HG03442 (cell line): ENCODE measurements at regions not wholly inside any gene's neighbourhood (a gene's known extent, or its start where the extent isn't known, plus 50 kb on each side); places are given as distances from the start of the nearest gene placed in this dataset.
"Not testable (repeated sequence)": the region's sequence is repeated elsewhere in the genome, so short reads cannot be mapped to it uniquely, and the experiment has no call there.

ENCODE experiments used
- ATAC-seq: cut with Tn5 transposase; IDR thresholded peaks from one replicate; pipeline ENCODE4 v1.9.1; 2021; ENCODE audit warnings: mild to moderate bottlenecking, moderate library complexity; ENCODE audit not compliant: unreplicated experiment

GRCh38 chr2:139609109-139609508, 828.9 kb upstream of the NXPH2 start:
- no peak for ATAC-seq

GRCh38 chr2:139605668-139606067, 825.5 kb upstream of the NXPH2 start:
- ATAC-seq: no peak

DNA sequence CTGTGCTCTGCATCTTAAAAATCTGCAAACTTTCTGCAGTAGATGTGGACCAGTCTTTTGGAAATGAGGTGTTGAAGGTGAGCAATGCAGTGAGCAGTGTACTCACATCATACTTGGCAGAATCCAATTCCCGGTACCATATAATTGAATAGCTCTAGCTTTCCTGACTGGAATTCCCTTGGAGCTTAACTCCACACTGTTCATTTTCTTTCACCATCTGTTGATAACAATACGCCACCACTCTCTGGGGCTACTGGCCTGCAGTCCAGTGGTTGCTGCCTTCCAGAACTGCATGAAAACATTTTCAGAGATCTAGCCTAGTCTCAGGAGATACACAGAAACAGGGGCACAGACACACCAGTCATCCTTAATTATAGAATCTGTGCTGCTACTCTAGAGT, 820.0 kb upstream of the NXPH2 start:
- ATAC-seq: no peak

- no peak for ATAC-seq
Observed at GRCh38 chr2:139585101-139585500, 804.9 kb upstream of the NXPH2 start.

GRCh38 chr2:139574371-139574770, 794.2 kb upstream of the NXPH2 start:
- ATAC-seq: no peak

- no peak for ATAC-seq
Observed at GRCh38 chr2:139556789-139557188, 776.6 kb upstream of the NXPH2 start.

GRCh38 chr2:139550873-139551272, 770.7 kb upstream of the NXPH2 start:
- ATAC-seq: no peak

DNA sequence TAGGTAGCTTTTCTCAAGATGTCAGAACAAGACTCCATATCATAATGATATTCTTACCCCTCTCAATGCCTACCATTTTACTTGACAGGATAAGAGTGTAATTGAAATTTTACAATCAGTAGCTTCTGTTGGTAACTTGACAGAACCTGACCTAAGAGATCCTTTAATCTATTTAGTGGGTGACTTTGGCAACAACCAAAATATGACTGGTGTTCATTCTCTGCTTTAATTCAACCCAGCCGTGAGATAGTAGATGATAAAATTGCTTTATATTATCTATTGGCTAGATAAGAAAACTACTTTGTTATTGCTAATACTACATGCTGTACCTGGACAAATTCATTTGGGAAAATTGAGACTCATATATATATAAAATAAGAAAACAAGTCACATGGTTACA, 770.2 kb upstream of the NXPH2 start:
- ATAC-seq: no peak

GRCh38 chr2:139544186-139544851, 764.1 kb upstream of the NXPH2 start:
- ATAC-seq: no peak

DNA sequence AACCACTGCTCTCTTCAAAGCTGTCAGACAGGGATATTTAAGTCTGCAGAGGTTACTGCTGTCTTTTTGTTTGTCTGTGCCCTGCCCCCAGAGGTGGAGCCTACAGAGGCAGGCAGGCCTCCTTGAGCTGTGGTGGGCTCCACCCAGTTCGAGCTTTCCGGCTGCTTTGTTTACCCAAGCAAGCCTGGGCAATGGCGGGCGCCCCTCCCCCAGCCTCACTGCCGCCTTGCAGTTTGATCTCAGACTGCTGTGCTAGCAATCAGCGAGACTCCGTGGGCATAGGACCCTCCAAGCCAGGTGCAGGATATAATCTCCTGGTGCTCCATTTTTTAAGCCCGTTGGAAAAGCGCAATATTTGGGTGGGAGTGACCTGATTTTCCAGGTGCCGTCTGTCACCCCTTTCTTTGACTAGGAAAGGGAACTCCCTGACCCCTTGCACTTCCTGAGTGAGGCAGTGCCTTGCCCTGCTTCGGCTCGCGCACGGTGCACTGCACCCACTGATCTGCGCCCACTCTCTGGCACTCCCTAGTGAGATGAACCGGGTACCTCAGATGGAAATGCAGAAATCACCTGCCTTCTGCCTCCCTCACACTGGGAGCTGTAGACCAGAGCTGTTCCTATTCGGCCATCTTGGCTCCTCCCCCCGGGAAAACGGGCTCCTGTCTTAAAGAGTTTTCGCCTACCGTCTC, 758.3 kb upstream of the NXPH2 start:
- not testable (repeated sequence) for ATAC-seq

DNA sequence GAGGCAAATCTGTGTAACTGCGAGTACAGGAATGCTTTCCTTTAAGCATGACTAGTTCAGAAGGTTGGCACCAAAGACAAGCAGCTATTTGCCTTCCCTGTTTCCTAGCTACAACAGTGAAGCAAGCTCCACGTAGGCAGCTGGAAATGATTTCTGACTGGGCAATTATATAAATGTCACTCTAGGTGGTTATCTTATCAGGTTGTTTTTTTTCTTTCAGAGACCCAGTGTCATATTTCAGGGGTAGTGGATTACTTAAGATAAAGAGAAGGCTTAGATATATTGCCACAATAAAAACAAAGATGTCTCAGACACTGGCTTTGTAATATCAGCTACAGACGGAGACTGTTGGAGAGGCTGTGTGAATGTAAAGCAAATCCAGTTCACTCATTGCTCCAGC, 748.9 kb upstream of the NXPH2 start:
- no peak for ATAC-seq

GRCh38 chr2:139526781-139527180, 746.6 kb upstream of the NXPH2 start:
- ATAC-seq: no peak

DNA sequence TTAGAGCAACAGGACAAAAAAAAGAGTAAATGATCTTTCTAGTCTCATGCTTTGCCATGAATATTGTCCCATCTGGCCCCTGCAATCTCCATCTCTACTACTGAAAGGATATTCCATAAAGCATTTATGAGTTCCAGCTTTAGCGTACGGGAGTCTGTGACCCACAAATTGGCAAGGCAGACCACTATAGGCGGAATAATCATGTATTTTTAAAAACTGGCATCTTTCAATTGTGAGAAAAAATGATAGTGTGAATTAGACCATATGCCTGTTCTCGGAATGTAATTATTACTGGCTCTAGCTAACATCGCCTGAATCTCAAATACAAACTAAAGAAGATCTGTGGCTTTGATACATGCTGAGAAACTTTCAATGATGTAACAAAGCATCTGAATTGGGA, 738.1 kb upstream of the NXPH2 start:
- ATAC-seq: no peak

- no peak for ATAC-seq
Observed at GRCh38 chr2:139514951-139515350, 734.8 kb upstream of the NXPH2 start.

GRCh38 chr2:139495851-139496250, 715.7 kb upstream of the NXPH2 start:
- ATAC-seq: no peak

GRCh38 chr2:139492131-139492680, 712.0 kb upstream of the NXPH2 start:
- no peak for ATAC-seq

DNA sequence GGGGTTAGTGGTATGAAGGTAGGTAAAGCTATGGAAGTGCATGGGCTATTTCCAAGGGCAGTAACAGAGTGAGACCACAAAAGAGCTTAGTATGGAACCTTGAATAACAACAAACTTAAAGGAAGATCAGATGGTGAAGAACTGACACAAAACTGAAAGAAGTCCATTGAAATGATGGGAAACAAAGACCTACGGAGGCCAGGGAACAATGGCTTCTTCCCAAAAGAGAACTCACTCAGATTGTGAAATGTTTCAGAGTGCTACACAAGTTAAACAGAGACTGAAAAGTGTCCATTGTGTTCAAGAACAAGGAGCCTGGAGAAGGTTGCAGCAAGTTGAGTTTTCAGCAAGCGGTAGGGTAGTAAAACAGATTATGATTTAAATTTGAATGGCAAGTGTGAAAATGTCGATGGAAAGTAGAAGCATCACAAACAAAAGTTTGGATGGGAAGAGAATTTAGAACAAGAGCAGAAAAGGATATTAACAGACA, 700.0 kb upstream of the NXPH2 start:
- no peak for ATAC-seq

- ATAC-seq: no peak
Observed at GRCh38 chr2:139478165-139478914, 698.1 kb upstream of the NXPH2 start.

GRCh38 chr2:139477618-139478017, 697.4 kb upstream of the NXPH2 start:
- ATAC-seq: no peak

GRCh38 chr2:139469985-139470384, 689.8 kb upstream of the NXPH2 start:
- ATAC-seq: no peak

DNA sequence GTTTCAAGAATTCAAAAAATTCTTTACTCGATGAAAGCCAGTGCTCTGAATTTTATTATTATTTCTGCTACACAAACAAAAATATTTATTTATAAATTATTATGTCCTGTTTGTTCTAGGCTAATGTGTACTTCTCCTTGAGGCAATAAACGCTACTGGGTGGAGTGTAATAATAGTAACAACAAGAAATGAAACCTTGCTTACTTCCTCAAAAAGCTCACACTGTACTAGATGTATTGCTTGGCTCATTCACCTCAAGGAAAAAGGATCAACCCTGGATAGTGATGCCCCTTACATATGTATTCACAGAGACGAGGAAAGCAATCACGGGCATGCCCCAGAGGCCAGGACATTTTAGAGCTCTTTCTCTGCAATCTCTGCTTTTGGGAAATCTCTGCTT, 685.6 kb upstream of the NXPH2 start:
- ATAC-seq: no peak

GRCh38 chr2:139457873-139458272, 677.7 kb upstream of the NXPH2 start:
- no peak for ATAC-seq
